ENCODE measurements at regions not wholly inside any gene's neighbourhood (a gene's known extent, or its start where the extent isn't known, plus 50 kb on each side); places are given as distances from the start of the nearest gene placed in this dataset.

DNA sequence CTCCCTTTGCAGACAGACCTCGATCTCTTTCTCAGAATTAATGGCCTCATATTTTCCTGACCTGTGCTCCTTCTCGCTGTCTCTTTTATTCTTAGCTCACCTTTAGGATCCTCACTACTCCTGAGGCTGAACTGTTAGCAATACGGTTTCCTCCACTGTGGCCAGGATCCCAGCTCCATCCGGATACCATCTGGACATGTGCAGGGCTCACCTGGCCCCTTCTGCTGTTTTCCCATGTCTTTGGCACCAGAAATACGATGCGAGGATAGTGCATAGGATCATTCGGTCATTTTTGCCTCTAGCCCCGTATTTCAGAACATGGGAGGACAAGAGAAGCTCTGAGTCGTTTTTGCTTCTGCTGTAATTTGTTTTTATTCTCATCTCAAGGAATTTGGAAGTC lies 108.5 kb upstream of the KIF26B start:
- TF ChIP-seq, protein P1, sequence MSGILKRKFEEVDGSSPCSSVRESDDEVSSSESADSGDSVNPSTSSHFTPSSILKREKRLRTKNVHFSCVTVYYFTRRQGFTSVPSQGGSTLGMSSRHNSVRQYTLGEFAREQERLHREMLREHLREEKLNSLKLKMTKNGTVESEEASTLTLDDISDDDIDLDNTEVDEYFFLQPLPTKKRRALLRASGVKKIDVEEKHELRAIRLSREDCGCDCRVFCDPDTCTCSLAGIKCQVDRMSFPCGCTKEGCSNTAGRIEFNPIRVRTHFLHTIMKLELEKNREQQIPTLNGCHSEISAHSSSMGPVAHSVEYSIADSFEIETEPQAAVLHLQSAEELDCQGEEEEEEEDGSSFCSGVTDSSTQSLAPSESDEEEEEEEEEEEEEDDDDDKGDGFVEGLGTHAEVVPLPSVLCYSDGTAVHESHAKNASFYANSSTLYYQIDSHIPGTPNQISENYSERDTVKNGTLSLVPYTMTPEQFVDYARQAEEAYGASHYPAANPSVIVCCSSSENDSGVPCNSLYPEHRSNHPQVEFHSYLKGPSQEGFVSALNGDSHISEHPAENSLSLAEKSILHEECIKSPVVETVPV (CRISPR knock-in tag; IDR thresholded peaks at IDR 0.05): no peak
- no peak for TF ChIP-seq ARNTL (CRISPR knock-in tag; IDR thresholded peaks at IDR 0.05; ENCODE audit: borderline replicate concordance, low read depth)
- no peak for TF ChIP-seq CSDC2 (CRISPR knock-in tag; IDR thresholded peaks at IDR 0.05)
- no peak for TF ChIP-seq BACH2 (CRISPR knock-in tag; IDR thresholded peaks at IDR 0.05; ENCODE audit: borderline replicate concordance)
- TF ChIP-seq, protein P2, sequence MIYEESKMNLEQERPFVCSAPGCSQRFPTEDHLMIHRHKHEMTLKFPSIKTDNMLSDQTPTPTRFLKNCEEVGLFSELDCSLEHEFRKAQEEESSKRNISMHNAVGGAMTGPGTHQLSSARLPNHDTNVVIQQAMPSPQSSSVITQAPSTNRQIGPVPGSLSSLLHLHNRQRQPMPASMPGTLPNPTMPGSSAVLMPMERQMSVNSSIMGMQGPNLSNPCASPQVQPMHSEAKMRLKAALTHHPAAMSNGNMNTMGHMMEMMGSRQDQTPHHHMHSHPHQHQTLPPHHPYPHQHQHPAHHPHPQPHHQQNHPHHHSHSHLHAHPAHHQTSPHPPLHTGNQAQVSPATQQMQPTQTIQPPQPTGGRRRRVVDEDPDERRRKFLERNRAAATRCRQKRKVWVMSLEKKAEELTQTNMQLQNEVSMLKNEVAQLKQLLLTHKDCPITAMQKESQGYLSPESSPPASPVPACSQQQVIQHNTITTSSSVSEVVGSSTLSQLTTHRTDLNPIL (CRISPR knock-in tag; IDR thresholded peaks at IDR 0.05; ENCODE audit: low read depth): no peak
- TF ChIP-seq ESRRG (CRISPR knock-in tag; IDR thresholded peaks at IDR 0.05): no peak
- TF ChIP-seq RARB (CRISPR knock-in tag; IDR thresholded peaks at IDR 0.05): no peak
- TF ChIP-seq, protein P3, sequence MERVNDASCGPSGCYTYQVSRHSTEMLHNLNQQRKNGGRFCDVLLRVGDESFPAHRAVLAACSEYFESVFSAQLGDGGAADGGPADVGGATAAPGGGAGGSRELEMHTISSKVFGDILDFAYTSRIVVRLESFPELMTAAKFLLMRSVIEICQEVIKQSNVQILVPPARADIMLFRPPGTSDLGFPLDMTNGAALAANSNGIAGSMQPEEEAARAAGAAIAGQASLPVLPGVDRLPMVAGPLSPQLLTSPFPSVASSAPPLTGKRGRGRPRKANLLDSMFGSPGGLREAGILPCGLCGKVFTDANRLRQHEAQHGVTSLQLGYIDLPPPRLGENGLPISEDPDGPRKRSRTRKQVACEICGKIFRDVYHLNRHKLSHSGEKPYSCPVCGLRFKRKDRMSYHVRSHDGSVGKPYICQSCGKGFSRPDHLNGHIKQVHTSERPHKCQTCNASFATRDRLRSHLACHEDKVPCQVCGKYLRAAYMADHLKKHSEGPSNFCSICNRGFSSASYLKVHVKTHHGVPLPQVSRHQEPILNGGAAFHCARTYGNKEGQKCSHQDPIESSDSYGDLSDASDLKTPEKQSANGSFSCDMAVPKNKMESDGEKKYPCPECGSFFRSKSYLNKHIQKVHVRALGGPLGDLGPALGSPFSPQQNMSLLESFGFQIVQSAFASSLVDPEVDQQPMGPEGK (CRISPR knock-in tag; IDR thresholded peaks at IDR 0.05; ENCODE audit: borderline replicate concordance): no peak
- TF ChIP-seq ZNF565 (CRISPR knock-in tag; conservative IDR thresholded peaks at IDR 0.05; ENCODE audit: low read depth): no peak
- no peak for TF ChIP-seq ZNF8 (CRISPR knock-in tag; IDR thresholded peaks at IDR 0.05)
- no peak for TF ChIP-seq TOX (CRISPR knock-in tag; IDR thresholded peaks at IDR 0.05; ENCODE audit: borderline replicate concordance)
- TF ChIP-seq GLIS3 (CRISPR knock-in tag; IDR thresholded peaks at IDR 0.05): no peak
- TF ChIP-seq ZFP30 (CRISPR knock-in tag; IDR thresholded peaks at IDR 0.05): no peak

All from SK-N-SH treated with all-trans-retinoic acid at 6 μM for 48 hours (cell line).